GM21619 (cell line): ENCODE measurements at regions not wholly inside any gene's neighbourhood (a gene's known extent, or its start where the extent isn't known, plus 50 kb on each side); places are given as distances from the start of the nearest gene placed in this dataset.
A peak's percentile ranks its signal among the peaks of the same experiment; 100 is the strongest.

Experiments used
- ATAC-seq: cut with Tn5 transposase; IDR thresholded peaks from one replicate; pipeline ENCODE4 v1.9.1; 2021; ENCODE audit not compliant: unreplicated experiment

DNA sequence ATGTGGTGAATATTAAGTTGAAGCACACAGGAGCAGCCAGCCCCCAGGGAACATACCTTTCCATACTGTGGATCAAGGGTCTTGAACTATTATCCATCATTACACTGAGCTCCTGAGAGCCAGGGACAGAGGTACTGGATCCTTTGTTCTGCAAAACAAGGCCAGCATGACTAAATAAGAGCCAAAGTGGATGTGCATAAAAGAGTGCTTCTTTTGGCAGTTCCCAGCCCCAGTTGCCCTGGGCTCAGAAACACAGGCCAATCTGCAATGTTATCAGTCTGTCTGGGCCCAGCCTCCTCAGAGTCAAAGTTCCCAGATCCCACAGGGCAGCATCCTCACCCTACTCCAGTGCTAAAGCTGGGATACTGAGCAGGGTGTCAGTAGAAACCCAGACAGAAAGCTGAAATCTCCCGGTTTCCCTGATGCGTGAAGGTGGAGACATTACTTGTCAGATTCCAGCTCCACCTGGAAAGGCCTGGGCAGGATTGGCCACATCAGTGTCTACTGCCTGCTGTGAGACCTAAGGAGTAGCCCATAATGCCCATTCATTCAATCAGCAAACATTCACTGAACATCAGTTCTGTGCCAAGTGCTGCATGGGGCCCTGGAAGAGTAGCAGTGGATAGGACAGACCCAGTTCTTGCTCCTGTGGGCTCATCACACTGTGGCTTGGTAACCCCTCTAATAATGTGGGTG lies 342.7 kb downstream of the CXCL12 start:
- no peak for ATAC-seq

DNA sequence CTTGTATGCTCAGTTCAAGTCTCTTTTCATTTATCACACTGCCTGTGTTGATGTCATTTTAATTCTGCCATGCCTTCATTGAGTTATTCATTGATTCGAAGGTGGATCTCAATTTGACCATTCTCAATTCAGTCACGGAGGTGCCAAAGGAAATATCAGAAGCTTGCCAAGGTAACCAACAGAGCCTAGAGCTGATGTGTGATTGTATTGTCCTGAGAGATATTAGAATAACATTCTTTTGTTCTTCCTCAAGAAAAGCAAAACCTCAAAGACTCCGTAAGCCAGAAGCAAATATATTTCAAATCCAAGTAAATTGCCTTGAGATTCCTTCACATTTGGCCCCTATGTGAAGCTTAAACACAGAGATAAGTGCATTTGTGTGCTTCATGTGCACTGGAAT lies 345.3 kb downstream of the CXCL12 start:
- ATAC-seq, result no peak

DNA sequence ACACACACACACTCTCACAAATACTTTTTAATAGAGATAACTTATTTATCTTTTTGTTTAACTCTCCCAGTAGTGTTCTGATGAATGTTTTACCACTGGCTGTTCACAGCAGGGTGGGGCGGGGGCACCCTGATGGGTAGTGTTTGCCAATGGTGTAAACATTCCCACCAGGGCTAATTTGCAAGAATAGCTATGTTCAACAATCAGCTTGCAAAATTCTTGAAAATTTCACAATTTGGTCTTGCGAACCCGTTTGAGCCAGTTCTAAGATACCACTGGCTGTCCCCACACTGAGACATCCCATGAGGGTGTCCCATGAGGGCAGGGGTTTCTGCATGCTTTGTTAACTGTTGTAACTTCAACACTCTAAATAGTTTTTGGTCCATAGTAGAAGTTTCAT lies 348.5 kb downstream of the CXCL12 start:
- ATAC-seq, result no peak

DNA sequence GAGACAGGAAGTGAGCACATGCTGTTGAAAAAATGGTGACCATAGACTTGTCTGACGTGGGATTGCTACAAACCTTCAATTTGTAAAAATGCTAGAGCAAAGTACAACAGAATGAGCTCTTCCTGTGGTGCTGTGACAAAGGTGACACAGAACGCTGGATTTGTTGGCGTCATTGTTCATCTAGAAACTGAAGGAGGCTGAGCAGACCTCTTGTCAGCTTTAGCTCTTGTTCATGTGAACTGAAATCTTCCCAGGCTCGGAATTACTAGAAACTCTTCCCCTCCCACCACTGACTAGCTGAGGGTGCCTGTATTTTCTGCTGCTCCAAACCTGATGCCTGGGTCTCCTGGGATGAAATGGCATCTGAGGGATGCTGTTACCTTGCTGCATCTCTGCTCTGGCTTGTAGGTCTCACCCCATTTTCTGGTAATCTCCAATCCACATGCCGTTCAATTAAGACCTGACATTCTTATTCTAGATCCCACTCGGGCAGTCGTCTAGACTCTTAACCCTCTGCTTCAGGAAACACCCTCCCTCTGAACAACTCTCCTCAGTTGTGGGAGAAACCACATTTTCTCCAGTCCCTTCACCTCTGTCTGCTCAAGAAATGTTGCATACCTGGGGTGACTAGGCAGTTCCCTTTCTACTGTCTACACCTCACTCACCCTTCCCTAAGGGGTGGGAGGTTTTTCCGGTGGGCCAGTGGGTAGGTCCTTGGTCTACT lies 349.3 kb downstream of the CXCL12 start:
- ATAC-seq, result no peak

DNA sequence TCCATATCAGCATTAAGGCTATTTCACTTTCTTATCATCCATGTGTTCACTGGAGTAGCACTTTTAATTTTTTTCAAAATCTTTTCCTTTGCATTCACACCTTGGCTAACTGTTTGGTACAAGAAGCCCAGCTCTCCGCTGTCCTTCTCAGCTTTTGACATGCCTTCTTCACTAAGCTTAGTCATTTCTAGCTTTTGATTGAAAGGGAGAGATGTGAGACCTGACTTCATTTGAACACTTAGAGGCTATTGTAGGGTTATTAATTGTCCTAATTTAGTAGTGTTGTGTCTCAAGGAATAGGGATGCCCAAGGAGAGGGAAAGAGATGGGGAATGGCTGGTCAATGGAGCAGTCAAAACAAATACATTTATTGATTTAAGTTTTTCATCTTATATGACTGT lies 350.0 kb downstream of the CXCL12 start:
- ATAC-seq, result no peak

DNA sequence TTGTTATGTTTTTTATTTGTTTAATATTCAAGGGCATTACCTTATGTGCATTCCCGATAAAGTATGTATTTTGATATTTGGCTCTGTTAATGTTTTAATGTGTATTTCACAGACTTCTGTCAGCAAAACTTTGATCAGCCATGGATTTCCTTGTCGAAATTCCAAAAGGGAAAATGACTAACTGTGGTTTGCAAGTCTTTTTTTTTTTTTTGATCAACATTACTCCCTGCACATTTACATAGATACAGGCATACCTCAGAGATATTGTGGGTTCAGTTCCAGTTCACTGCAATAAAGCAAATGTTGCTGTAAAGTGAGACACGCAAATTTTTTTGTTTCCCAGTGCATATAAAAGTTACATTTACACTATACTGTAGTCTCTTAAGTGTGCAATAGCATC lies 351.9 kb downstream of the CXCL12 start:
- ATAC-seq, result no peak

DNA sequence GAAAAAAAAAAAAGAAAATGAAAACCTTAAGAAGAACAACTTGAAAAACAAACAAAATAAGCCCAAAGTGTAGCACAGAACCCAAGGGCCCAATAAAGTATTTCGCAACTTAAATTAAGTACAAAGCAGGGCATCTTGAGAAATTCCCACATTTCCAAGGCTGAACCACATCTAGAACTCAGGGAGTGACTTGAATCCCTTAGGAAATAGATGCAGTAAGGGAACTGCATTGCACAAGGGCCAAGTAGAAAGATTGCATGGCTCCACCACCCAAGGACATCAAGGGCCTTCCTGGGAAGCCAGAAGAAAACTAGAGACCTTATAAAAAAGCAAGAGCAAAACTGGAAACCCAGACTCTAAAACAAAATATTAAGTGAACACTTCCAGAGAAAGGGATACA lies 352.7 kb downstream of the CXCL12 start:
- ATAC-seq, result no peak

DNA sequence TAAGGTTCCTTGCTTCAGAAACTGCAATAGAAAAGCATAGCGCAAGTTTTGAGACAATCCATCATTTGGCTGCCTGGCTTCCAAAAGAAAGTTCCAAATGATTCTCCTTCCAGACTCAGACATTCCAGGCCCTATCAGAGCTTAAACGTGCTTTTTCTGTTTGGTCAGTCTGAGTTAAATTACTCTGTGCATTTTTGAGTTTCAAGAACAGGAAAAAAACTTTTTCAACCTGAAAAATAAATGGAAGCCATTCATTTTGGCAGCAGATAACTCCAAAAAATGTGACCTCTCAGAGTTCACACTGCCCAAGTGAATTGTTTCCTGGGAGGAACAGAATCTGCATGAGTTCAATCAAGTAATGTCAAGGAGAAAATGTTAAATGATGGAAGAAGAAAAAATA lies 354.2 kb downstream of the CXCL12 start:
- ATAC-seq, result no peak

DNA sequence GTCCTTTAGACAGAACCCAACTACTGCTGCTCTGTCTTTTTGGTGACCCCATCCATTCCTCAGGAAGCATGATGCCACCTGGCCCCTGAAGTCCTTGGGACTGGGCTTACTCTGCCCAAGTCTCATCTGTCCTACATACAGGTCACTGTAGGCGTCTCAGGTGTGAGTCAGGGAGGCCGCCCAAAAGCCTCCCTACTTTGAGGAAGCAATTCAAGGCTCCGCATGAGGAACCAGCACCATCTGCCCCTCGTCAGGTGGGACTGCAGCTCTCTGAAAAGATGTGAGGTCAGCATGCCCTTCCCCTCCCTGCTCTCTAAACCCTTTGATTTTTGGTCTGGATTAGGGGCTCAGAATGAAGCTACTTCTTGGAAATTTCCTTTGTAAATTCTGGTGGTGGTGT lies 354.8 kb downstream of the CXCL12 start:
- ATAC-seq, result peak; percentile 69

DNA sequence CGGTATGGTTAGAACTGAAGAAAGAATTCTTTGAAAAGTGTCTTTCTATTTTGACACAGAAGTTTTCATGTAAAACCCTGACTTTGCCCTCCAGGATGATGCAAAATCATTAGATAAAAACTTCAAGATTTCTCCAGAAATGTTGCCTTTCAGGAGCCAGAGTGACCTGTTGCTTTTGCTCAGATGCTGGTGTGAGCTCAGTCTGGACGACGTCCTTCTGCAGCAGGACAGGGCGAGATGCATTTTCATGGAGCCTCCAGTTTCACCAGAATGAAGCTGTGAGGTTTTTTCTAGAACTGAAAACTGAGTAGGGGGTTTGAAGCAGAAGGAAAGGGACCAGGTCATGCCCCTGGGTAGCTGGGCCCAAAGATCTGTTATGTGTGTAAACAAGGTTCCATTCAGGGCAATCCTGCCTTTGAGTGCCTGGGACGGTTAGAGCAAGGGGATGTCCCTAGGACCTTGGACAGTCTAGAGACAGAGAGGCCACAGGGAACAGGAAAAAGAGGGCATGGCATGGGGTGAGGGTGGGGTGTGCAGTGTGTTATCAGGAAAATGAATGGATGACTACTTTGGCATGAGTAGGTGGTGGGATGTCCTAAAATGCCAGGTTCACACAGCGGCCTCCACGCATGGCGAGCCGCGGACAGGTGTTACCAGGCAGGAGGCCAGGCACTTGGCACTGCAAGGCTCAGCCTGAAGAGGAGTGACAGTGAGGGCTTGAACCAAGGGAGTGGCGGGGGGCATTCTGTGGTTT lies 356.3 kb downstream of the CXCL12 start:
- ATAC-seq, result no peak

DNA sequence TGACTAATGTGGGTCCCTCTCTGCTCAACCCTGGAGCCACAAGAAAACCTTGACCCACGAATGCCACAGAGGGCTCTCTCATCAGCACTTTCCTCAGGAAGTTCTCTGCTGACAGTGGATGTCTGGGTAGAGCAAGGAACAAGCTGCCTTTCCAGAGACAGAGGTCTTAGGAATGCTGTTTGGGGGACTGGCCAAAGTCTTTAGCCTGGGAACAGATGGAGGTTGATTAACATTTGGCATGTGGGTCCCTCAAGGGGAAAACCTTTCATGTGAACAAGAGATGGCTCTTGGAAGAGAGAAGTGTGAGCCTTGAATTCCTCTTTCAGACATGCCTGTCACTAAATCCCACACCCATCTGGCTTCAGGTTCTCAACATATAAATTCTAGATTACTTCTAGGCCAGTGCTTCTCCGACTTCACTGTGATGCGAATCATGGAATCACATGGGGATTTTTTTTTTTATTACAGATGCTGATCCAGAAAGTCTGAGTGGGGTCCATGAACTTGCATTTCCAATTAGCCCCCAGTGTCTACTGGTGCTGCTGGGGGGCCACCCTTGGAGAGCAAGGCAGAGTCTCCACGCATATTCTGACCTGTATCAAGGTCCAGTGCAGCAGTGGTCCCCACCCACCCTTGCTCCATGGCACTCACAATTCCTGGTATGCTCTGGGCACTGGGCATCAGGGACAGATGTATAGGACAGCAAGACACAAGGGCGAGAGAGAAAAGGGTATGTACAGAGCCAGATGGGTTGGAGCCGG lies 360.4 kb downstream of the CXCL12 start:
- ATAC-seq, result no peak

DNA sequence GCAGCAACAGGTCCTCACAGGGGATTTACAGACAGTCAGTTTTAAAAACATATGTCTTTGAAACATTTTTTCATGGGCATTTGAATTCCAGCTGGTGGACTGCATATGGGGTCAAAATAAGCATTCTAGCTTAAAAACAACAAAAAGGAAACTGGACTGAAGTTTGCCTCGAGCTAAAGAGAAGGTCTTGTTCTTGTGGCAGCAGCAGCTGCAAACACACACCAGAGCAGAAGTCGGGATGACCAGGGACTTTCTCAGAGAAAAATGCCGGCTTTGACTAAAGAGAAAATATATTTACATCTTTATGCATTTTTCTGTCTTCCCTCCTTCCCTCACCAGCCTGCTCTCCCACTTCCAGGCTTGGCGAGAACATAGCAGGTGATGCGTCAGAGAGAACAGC lies 361.4 kb downstream of the CXCL12 start:
- ATAC-seq, result no peak

DNA sequence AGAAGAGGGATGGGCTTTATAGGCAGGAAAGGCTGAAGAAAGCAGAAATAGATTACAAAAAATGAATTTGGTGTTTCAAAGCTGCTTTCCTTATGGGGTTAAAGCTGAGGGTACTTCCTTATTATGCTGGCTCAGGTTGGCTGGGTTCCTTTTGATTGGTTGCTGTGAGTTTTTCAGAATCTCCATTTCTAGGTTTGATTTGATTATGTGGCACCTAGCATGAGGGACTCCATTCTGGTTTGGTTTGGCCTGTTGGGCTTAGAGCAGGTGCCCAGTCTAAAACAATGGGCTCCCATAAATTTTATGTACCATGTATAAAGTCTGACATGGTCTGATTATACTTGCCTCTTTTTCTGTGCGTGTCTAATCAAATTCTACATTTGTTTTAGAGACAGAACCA lies 362.7 kb downstream of the CXCL12 start:
- ATAC-seq, result no peak

DNA sequence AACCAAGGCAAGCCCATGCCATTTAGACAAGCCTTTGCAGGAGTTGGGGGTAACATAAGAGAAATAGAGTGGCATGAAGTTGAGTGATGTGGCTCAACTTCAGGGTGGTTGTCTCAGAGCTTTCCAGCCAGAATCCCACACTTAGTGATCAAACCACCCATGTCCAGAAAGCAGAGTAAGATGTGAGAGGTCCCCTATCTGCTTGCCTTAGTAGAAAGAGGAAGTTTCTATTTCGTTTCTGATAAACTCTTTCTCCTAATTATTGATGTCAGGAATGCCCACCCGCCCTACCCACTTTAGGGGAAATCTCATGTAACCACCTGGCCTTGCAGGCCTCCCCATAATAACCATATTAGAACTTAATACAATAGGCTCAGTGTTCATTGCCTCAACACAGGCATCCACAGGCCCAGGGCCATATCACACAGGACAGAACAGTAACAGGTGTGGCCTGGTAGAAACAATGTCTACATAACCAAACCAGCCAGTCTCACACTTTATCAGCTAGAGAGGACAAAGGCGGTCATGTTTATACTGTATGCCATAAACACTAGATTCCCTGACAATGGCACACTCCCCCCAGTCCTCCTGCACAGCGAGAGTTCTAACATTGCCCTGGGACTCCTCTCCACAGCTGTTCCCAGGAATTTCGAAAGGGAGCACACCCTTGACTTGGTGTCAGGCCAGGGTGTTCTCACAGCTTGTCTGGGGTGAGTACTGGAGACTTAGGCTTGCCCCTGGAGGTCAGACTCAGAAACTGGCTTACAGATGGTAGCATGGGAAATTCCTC lies 364.4 kb downstream of the CXCL12 start:
- ATAC-seq, result no peak

DNA sequence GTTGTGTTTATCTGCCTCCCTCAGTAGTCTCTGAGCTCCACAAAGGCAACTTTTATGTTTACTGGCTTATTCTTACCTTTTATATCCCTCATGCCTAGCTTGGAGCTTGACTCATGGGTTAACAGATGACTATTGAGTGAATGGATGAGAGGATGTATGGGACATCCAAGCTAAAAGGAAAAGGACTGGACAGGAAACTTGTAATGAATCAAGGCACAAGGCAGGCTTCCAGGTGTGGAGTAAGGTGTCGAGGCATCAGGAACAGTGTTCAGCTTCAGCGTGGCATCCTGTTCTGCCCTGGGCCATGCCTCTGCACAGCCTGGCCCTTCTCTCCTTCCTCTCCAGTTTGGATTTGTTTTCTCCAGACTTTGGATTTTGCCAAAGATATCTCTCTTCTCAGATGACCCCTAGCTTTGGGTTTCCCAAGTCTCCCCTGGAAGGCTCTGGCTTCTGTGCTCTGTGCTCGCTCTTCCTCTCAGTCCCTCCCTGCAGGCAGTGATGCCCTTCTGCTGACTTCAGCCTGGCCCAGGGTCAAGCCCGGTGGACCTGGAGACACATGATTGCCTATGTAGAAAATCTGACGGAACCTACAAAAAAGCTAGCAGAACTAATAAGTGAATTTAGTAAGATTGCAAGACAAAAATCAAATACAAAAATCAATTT lies 367.3 kb downstream of the CXCL12 start:
- no peak for ATAC-seq

DNA sequence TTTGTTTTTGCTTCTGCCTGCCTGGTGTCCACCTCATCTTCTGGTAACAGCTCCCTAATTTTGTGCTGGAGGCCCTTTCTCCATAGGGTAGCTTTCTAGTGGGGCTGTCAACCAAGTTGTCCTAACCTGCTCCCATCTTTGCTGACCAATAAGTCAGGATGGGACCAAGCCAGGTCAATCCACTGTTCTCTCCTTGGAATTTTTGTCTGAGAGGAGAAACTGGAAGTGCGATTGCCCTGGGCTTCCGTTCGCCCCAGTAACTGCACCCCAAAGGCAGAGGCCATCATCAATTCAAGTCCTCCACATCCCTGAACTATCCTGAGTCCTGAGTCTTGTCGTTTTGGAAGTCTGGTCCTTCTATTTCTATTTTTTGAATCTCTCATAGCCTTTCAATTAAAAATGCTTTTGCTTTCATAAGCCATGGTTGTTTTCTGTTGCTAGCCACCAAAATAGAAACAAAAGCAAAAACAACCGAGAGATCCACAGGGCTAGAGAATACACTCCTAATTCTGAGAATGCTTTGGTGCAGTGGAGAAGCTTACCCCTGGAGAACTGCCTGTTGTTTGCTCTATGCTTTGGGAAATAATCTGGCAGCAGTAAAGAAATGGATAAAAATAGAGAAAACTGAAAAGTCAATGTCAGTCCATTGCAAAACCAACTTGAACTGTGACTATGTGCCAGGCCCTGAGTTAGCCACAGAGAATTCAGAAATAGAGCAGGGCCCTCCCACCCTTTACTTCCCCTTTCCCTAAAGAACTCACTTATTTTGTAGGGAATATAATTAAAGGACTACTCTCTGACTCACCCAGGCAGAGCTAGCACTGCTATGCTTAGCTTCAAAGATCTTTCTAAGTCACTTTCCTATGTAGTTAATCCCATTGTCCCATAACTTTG lies 368.1 kb downstream of the CXCL12 start:
- ATAC-seq, result no peak

DNA sequence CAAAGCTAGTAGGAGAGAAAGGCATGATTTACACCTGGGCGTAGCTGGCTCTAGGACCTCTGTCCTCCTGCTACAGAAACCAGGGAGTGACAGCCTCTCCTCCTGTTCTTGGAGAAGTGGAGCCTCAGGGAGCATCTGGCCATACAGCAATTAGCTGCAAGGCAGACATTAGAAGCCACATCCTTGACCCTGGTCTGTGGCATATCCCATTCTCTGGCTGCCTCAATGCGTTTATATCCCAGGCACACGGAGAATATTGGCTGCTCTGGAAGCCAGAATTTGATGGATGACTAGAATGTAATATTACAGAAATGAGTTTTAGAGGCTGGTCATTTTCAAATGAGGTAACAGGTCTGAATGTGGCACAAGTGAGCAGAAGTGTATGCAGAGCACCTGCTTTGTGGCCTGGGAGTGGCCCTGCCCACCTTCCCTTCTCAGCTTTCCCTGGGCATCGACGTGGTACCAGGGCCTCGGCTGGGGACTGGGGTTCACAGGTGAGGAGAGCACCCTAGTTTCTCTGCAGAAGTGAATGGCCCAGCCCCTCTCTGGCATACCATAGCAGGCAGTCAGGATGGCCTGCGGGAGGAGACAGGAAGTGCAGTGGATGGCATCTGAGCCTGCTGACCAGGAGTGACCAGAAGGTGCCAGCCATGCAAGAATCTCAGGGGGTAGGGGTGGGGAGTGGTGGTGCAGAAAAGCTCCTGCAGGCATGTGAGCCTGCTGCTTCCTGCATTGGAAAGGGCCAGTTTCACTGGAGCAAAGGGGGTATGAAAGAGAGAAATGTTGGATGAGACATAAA lies 367.2 kb upstream of the ZNF32 start:
- no peak for ATAC-seq

DNA sequence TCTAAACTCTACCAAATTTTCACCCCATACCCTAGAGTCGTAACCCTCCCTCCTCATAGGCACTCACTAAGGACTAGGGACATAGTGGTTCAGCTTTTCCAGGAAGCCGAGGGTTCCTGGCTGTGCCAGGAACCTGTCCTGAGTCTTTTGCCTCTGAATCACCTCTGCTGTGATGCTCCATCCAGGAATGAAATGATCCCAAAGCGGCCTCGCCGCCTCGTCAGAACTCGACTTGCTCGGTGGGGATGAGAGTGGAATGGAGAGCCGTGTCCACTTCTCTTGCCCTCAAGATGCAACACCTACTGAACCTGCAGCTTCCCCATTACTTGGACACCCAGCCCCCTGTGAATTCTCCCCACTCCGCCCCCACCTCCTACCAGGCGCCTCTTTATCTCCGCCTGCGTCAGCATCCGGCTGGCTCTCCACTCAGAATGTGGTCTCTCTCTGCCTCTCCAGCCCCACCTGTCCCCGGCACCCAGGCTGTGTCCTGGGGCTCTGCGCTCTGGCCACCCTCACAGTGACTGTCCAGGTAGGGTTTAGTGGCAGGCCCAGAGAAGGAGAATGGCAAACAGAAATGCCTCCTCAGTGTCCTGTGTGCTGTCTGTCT lies 366.1 kb upstream of the ZNF32 start:
- no peak for ATAC-seq
